WTC11 (cell line): ENCODE measurements at regions not wholly inside any gene's neighbourhood (a gene's known extent, or its start where the extent isn't known, plus 50 kb on each side); places are given as distances from the start of the nearest gene placed in this dataset.

Experiments used
- NR2C2 ChIP-seq: sonication (generic); formaldehyde crosslinking; IDR thresholded peaks from 2 replicates; pipeline ENCODE4 v1.8.0; 2022; ENCODE audit warnings: mild to moderate bottlenecking, missing genetic modification reagents
- TF ChIP-seq, protein P1 (sequence below): sonication (generic); formaldehyde crosslinking; IDR thresholded peaks from 2 replicates; pipeline ENCODE4 v1.8.0; 2022; ENCODE audit warnings: mild to moderate bottlenecking, missing genetic modification reagents
- TF ChIP-seq, protein P2 (sequence below): fragments of 200-600 bp; IDR thresholded peaks from 2 replicates; pipeline ENCODE4 v1.8.0; 2022; ENCODE audit warnings: antibody characterized with exemption

DNA sequence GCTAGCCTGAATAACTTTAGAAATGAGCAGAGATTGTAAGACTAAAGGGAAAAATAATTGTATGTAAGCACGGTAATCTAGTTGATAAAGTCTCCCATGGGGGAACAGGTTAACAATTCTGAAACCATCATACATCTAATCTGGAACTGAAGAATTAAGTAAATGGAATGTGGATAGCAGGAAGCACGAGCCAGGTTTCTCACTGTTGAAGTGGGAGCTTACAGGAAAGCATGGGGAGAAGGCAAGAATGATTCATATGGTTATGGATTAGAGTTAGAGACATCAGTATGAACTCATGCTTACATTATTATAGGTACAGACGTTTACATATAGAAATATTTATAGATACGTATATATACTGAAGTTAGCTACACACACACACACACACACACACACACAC lies 83.0 kb downstream of the LEPR start:
- no peak for TF ChIP-seq NR2C2
- TF ChIP-seq, protein P1, sequence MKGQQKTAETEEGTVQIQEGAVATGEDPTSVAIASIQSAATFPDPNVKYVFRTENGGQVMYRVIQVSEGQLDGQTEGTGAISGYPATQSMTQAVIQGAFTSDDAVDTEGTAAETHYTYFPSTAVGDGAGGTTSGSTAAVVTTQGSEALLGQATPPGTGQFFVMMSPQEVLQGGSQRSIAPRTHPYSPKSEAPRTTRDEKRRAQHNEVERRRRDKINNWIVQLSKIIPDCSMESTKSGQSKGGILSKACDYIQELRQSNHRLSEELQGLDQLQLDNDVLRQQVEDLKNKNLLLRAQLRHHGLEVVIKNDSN (CRISPR knock-in tag) = no peak
- TF ChIP-seq, protein P2, sequence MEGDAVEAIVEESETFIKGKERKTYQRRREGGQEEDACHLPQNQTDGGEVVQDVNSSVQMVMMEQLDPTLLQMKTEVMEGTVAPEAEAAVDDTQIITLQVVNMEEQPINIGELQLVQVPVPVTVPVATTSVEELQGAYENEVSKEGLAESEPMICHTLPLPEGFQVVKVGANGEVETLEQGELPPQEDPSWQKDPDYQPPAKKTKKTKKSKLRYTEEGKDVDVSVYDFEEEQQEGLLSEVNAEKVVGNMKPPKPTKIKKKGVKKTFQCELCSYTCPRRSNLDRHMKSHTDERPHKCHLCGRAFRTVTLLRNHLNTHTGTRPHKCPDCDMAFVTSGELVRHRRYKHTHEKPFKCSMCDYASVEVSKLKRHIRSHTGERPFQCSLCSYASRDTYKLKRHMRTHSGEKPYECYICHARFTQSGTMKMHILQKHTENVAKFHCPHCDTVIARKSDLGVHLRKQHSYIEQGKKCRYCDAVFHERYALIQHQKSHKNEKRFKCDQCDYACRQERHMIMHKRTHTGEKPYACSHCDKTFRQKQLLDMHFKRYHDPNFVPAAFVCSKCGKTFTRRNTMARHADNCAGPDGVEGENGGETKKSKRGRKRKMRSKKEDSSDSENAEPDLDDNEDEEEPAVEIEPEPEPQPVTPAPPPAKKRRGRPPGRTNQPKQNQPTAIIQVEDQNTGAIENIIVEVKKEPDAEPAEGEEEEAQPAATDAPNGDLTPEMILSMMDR = no peak
